ENCODE measurements at regions not wholly inside any gene's neighbourhood (a gene's known extent, or its start where the extent isn't known, plus 50 kb on each side); places are given as distances from the start of the nearest gene placed in this dataset.
"Not testable (repeated sequence)": the region's sequence is repeated elsewhere in the genome, so short reads cannot be mapped to it uniquely, and the experiment has no call there.

- DNase-seq (ENCODE audit: low read depth): no peak
These were observed 704.1 kb upstream of the CCDC179 start for GRCh38 chr11:23564370-23564769.

GRCh38 chr11:23569134-23569533 lies 708.9 kb upstream of the CCDC179 start:
- no peak for DNase-seq (ENCODE audit: low read depth)

GRCh38 chr11:23569547-23569946 lies 709.3 kb upstream of the CCDC179 start:
- DNase-seq (ENCODE audit: low read depth): no peak

- peak; percentile 77 for DNase-seq (ENCODE audit: low read depth)
These were observed 710.6 kb upstream of the CCDC179 start for GRCh38 chr11:23570828-23571227.

- peak; percentile 60 for DNase-seq (ENCODE audit: low read depth)
These were observed 713.2 kb upstream of the CCDC179 start for GRCh38 chr11:23573429-23573828.

GRCh38 chr11:23574149-23574548 lies 713.9 kb upstream of the CCDC179 start:
- DNase-seq (ENCODE audit: low read depth): no peak

- DNase-seq (ENCODE audit: low read depth): no peak
These were observed 717.0 kb upstream of the CCDC179 start for GRCh38 chr11:23577296-23577695.

GRCh38 chr11:23585416-23586104 lies 725.3 kb upstream of the CCDC179 start:
- DNase-seq (ENCODE audit: low read depth): no peak

GRCh38 chr11:23586173-23586572 lies 725.9 kb upstream of the CCDC179 start:
- DNase-seq (ENCODE audit: low read depth): no peak

GRCh38 chr11:23590596-23591308 lies 730.5 kb upstream of the CCDC179 start:
- no peak for DNase-seq (ENCODE audit: low read depth)

GRCh38 chr11:23594755-23595154 lies 734.5 kb upstream of the CCDC179 start:
- DNase-seq (ENCODE audit: low read depth): no peak

GRCh38 chr11:23604966-23605365 lies 744.7 kb upstream of the CCDC179 start:
- DNase-seq (ENCODE audit: low read depth): no peak

- DNase-seq (ENCODE audit: low read depth): no peak
These were observed 745.9 kb upstream of the CCDC179 start for GRCh38 chr11:23606191-23606590.

- no peak for DNase-seq (ENCODE audit: low read depth)
These were observed 751.5 kb upstream of the CCDC179 start for GRCh38 chr11:23611726-23612125.

GRCh38 chr11:23620617-23621016 lies 760.3 kb upstream of the CCDC179 start:
- DNase-seq (ENCODE audit: low read depth): no peak

- no peak for DNase-seq (ENCODE audit: low read depth)
These were observed 772.0 kb upstream of the CCDC179 start for GRCh38 chr11:23632293-23632692.

GRCh38 chr11:23644443-23644842 lies 784.2 kb upstream of the CCDC179 start:
- no peak for DNase-seq (ENCODE audit: low read depth)

- DNase-seq (ENCODE audit: low read depth): not testable (repeated sequence)
These were observed 792.1 kb upstream of the CCDC179 start for GRCh38 chr11:23652336-23652735.

GRCh38 chr11:23653071-23653675 lies 792.9 kb upstream of the CCDC179 start:
- DNase-seq (ENCODE audit: low read depth): no peak

GRCh38 chr11:23668324-23668723 lies 808.0 kb upstream of the CCDC179 start:
- no peak for DNase-seq (ENCODE audit: low read depth)

- DNase-seq (ENCODE audit: low read depth): no peak
These were observed 813.1 kb upstream of the CCDC179 start for GRCh38 chr11:23673366-23673765.

- DNase-seq (ENCODE audit: low read depth): no peak
These were observed 814.6 kb upstream of the CCDC179 start for GRCh38 chr11:23674866-23675265.

- no peak for DNase-seq (ENCODE audit: low read depth)
These were observed 817.8 kb upstream of the LUZP2 start for GRCh38 chr11:23679041-23679440.

Measured in EH (cell line).